ENCODE measurements at regions not wholly inside any gene's neighbourhood (a gene's known extent, or its start where the extent isn't known, plus 50 kb on each side); places are given as distances from the start of the nearest gene placed in this dataset.
"Not testable (repeated sequence)": the region's sequence is repeated elsewhere in the genome, so short reads cannot be mapped to it uniquely, and the experiment has no call there.

DNA sequence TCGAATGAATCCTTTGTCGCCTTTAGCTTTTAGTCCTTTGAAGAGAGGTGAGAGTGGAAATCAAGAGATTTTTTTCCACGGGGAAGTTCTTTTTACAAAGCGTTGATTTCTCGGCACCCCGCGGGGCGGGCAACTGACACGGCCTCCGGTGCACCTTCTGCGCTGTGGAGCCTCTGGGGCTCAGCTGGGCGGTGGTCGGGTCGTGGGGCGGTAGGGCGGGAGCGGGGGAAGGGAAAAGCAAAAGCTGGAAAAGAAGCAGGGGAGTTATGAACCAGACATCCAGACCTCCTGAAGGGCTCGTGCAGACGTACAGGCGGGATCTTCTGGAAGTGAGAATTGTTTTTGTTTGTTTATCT lies 63.3 kb downstream of the PPIAL4C start:
- H3K36me3 ChIP-seq (ENCODE audit: insufficient read depth, low read length); H3K4me1 ChIP-seq (ENCODE audit: insufficient read depth, low read length); H3K36me3 Mint-ChIP-seq; CTCF ChIA-PET (ENCODE audit: partially characterized antibody); intact Hi-C loops (cut with micrococcal nuclease); H3K27ac ChIP-seq (ENCODE audit: low read depth, low read length); H3K27me3 ChIP-seq (ENCODE audit: insufficient read depth, low read length); H3K9me3 ChIP-seq (ENCODE audit: control insufficient read depth in 1 of 2, low read length in 2 of 2); H3K27me3 Mint-ChIP-seq; POLR2A ChIA-PET (ENCODE audit: partially characterized antibody); H3K4me3 ChIP-seq (ENCODE audit: low read length in 2 of 2); H3K9me3 Mint-ChIP-seq: not testable (repeated sequence)
- H3K4me1 Mint-ChIP-seq = peaks cover 3 to 17% (median 12%) of the 10 kb centered on the region in 4 donors
- H3K4me3 Mint-ChIP-seq = peak overlapping the region; percentile 59 to 91 (median 78)
- H3K27ac Mint-ChIP-seq = peak overlapping the region in 3 of 7 donors; percentile 10 to 41 (median 31)
- peak in 3 of 5 donors; percentile 23 to 41 (median 35) for DNase-seq

DNA sequence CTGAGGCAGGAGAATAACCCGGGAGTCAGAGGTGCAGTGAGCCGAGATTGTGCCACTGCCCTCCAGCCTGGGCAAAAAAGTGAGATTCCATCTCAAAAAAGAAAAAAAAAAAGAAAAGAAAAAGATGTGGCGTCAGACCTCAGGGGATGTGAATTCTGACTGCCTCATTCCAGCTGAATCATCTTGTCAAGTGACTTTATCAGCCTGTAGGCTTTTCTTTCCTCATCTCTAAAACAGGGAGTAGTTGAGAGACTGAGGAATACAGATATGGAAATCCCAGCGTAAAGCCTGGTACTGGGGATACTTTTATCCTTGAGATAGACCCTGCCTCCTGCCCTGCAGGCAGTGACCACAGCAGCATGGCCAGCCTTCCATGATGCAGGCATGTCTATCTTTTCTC lies 74.1 kb downstream of the PPIAL4C start:
- intact Hi-C loops (cut with micrococcal nuclease); H3K4me3 ChIP-seq (ENCODE audit: low read length in 2 of 2); H3K36me3 Mint-ChIP-seq; H3K4me1 ChIP-seq (ENCODE audit: insufficient read depth, low read length); H3K9me3 Mint-ChIP-seq; DNase-seq; H3K4me3 Mint-ChIP-seq; H3K27me3 Mint-ChIP-seq; H3K36me3 ChIP-seq (ENCODE audit: insufficient read depth, low read length); H3K9me3 ChIP-seq (ENCODE audit: control insufficient read depth in 1 of 2, low read length in 2 of 2); H3K27ac ChIP-seq (ENCODE audit: low read depth, low read length); CTCF ChIA-PET (ENCODE audit: partially characterized antibody); H3K4me1 Mint-ChIP-seq; POLR2A ChIA-PET (ENCODE audit: partially characterized antibody); H3K27ac Mint-ChIP-seq; H3K27me3 ChIP-seq (ENCODE audit: insufficient read depth, low read length): not testable (repeated sequence)

DNA sequence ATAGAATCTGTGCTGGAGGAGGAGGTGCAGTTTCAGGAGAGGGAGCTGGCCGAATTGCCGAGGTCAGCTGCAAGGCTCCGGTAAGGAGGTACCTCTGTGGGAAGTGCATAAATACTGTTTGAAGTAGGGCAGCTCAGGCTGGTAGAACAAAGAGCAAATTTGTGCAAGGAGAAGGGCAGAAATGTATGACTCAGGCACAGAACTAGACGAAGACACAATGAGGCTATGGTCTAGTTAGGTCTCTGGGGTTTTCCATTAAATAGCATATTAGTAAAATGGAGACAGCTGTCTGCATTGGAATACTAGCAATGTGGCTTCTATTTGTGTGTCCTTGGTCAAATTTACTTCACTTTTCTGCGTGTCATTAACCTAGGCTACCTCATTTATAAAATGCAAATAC lies 74.5 kb downstream of the PPIAL4C start:
- DNase-seq; H3K36me3 Mint-ChIP-seq; H3K4me1 ChIP-seq (ENCODE audit: insufficient read depth, low read length); H3K27ac Mint-ChIP-seq; intact Hi-C loops (cut with micrococcal nuclease); H3K4me3 ChIP-seq (ENCODE audit: low read length in 2 of 2); H3K36me3 ChIP-seq (ENCODE audit: insufficient read depth, low read length); H3K4me1 Mint-ChIP-seq; H3K9me3 ChIP-seq (ENCODE audit: control insufficient read depth in 1 of 2, low read length in 2 of 2); CTCF ChIA-PET (ENCODE audit: partially characterized antibody); H3K27ac ChIP-seq (ENCODE audit: low read depth, low read length); H3K4me3 Mint-ChIP-seq; H3K9me3 Mint-ChIP-seq; H3K27me3 ChIP-seq (ENCODE audit: insufficient read depth, low read length); POLR2A ChIA-PET (ENCODE audit: partially characterized antibody); H3K27me3 Mint-ChIP-seq: not testable (repeated sequence)

DNA sequence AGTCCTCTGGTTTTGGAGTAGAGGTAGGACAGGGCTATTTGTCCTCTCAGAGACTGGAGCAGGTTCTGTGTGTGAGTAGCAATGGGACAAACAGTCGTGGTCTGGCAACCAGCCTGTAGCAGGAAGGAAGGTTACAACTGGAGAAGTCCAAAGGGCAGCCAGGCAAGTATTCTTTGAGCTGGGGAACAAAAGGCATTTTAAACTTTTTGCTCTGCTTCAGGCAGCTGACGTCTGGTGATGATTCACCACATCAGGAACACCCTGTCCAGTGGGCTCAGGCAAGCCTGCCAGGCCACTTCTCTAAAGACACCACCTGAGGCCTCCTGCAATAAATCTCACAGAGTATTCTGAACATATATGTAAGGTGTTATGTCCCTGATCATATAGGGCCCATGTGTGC lies 81.0 kb downstream of the PPIAL4C start:
- H3K4me3 ChIP-seq (ENCODE audit: low read length in 2 of 2); CTCF ChIA-PET (ENCODE audit: partially characterized antibody); H3K27me3 Mint-ChIP-seq; H3K4me3 Mint-ChIP-seq; DNase-seq; H3K4me1 Mint-ChIP-seq; H3K27me3 ChIP-seq (ENCODE audit: insufficient read depth, low read length); H3K9me3 ChIP-seq (ENCODE audit: control insufficient read depth in 1 of 2, low read length in 2 of 2); intact Hi-C loops (cut with micrococcal nuclease); H3K36me3 ChIP-seq (ENCODE audit: insufficient read depth, low read length); POLR2A ChIA-PET (ENCODE audit: partially characterized antibody); H3K4me1 ChIP-seq (ENCODE audit: insufficient read depth, low read length); H3K27ac Mint-ChIP-seq; H3K27ac ChIP-seq (ENCODE audit: low read depth, low read length); H3K36me3 Mint-ChIP-seq; H3K9me3 Mint-ChIP-seq: not testable (repeated sequence)

DNA sequence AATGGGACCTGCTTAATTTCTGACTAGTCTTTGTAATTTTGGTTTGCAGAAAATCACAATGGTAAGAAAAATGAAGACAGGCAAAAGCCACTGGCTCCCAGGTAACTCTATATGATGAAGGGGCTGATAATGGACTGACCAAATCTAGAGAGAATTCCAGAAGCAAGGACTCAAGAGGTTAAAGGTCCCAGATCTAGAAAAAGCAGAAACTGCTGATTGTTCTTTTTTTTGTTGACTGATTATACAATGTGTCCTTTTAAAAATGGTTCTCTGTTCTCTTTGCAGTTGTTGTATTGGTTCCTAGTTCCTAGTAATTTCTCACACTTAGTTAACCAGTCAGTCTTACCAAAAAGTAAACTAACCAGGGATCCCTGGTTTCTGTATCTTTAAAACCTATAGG lies 81.4 kb downstream of the PPIAL4C start:
- POLR2A ChIA-PET (ENCODE audit: partially characterized antibody); intact Hi-C loops (cut with micrococcal nuclease); CTCF ChIA-PET (ENCODE audit: partially characterized antibody); DNase-seq; H3K27me3 ChIP-seq (ENCODE audit: insufficient read depth, low read length); H3K36me3 Mint-ChIP-seq; H3K27ac ChIP-seq (ENCODE audit: low read depth, low read length); H3K4me3 Mint-ChIP-seq; H3K36me3 ChIP-seq (ENCODE audit: insufficient read depth, low read length); H3K4me3 ChIP-seq (ENCODE audit: low read length in 2 of 2); H3K4me1 Mint-ChIP-seq; H3K9me3 ChIP-seq (ENCODE audit: control insufficient read depth in 1 of 2, low read length in 2 of 2); H3K27me3 Mint-ChIP-seq; H3K27ac Mint-ChIP-seq; H3K9me3 Mint-ChIP-seq; H3K4me1 ChIP-seq (ENCODE audit: insufficient read depth, low read length): not testable (repeated sequence)

DNA sequence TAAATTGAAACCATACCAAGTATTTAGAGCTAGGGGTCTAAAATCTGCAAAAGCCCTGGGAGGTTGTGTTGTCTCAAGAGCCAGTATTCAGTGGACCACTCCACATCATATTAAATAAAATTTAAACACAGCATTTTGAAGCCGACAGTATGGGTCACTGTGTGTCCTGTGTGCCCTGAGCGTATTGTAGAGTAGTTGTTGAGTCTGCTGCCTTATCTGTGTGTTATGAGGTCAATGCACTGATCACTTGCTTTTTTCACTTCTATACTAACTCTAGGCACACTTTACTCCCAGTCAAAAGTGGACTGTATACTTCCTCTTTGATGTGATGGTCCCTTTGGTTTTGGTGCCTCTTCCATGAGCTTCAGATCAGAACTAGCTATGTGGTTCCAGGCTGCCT lies 81.9 kb downstream of the PPIAL4C start:
- H3K27ac ChIP-seq (ENCODE audit: low read depth, low read length); H3K27me3 ChIP-seq (ENCODE audit: insufficient read depth, low read length); H3K4me1 ChIP-seq (ENCODE audit: insufficient read depth, low read length); H3K9me3 Mint-ChIP-seq; CTCF ChIA-PET (ENCODE audit: partially characterized antibody); intact Hi-C loops (cut with micrococcal nuclease); DNase-seq; H3K4me3 ChIP-seq (ENCODE audit: low read length in 2 of 2); H3K4me1 Mint-ChIP-seq; H3K9me3 ChIP-seq (ENCODE audit: control insufficient read depth in 1 of 2, low read length in 2 of 2); POLR2A ChIA-PET (ENCODE audit: partially characterized antibody); H3K36me3 Mint-ChIP-seq; H3K36me3 ChIP-seq (ENCODE audit: insufficient read depth, low read length); H3K27me3 Mint-ChIP-seq; H3K27ac Mint-ChIP-seq; H3K4me3 Mint-ChIP-seq: not testable (repeated sequence)

DNA sequence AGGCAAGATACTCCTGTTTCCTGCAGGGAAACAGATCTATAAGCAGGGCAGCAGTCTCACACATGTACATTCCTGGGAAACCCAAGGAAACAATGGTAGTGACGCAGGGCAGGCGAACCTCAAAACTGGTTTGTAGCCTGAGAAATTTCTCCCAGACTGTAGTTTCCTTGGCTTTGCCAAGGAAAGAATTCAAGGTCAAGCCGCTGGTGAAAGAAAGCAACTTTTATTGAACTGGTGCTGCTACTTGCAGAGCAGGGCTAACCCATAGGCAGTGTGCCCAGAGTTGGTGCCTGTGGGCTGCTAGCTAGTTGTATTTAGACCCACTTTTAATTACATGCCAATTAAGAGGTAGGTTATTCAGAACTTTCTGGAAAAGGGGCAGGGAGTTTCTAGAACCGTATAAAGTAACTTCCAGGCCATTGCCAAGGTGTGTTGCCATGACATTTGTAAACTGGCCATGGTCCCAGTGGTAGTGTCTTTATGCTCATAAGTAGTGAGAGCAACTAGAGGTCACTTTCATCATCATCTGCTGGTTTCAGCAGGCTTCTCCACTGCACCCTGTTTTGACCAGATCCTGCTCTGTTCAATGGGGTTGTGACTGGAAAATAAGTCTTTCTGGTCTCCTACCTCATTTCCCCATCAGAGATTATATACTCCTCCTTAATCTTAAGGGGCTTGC lies 89.7 kb downstream of the PPIAL4C start:
- H3K9me3 ChIP-seq (ENCODE audit: control insufficient read depth in 1 of 2, low read length in 2 of 2); intact Hi-C loops (cut with micrococcal nuclease); H3K27ac ChIP-seq (ENCODE audit: low read depth, low read length); DNase-seq; H3K36me3 Mint-ChIP-seq; H3K4me3 Mint-ChIP-seq; H3K4me1 ChIP-seq (ENCODE audit: insufficient read depth, low read length); H3K27me3 Mint-ChIP-seq; POLR2A ChIA-PET (ENCODE audit: partially characterized antibody); H3K27me3 ChIP-seq (ENCODE audit: insufficient read depth, low read length); H3K27ac Mint-ChIP-seq; H3K36me3 ChIP-seq (ENCODE audit: insufficient read depth, low read length); H3K4me1 Mint-ChIP-seq; H3K4me3 ChIP-seq (ENCODE audit: low read length in 2 of 2); H3K9me3 Mint-ChIP-seq; CTCF ChIA-PET (ENCODE audit: partially characterized antibody): not testable (repeated sequence)

DNA sequence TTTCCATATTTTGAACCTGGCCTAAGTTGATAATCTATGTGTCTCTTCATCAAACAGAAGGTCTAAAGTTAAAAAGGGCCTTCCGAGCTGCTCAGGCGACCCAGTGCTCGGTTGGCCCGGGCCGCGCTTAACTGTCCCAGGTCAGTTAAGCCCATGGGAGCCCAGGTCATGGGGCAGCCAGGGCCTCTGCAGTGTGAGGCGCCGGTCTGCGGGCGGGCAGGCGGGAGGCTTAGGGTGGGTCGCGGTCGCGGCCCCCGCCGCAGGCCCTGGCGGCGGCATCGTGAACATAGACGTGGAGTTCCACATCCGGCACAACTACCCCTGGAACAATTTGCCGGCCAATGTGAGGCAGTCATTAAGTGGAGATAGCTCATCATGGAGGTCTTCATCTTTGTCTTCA lies 91.3 kb downstream of the PPIAL4C start:
- intact Hi-C loops (cut with micrococcal nuclease); POLR2A ChIA-PET (ENCODE audit: partially characterized antibody); H3K36me3 Mint-ChIP-seq; H3K27me3 ChIP-seq (ENCODE audit: insufficient read depth, low read length); H3K4me3 Mint-ChIP-seq; H3K4me1 ChIP-seq (ENCODE audit: insufficient read depth, low read length); H3K4me1 Mint-ChIP-seq; H3K27ac Mint-ChIP-seq; H3K36me3 ChIP-seq (ENCODE audit: insufficient read depth, low read length); H3K9me3 Mint-ChIP-seq; H3K4me3 ChIP-seq (ENCODE audit: low read length in 2 of 2); H3K27me3 Mint-ChIP-seq; H3K27ac ChIP-seq (ENCODE audit: low read depth, low read length); DNase-seq; H3K9me3 ChIP-seq (ENCODE audit: control insufficient read depth in 1 of 2, low read length in 2 of 2); CTCF ChIA-PET (ENCODE audit: partially characterized antibody): not testable (repeated sequence)
